Endodermal cell (in vitro differentiated cells): ENCODE measurements at regions not wholly inside any gene's neighbourhood (a gene's known extent, or its start where the extent isn't known, plus 50 kb on each side); places are given as distances from the start of the nearest gene placed in this dataset.
A peak's percentile ranks its signal among the peaks of the same experiment; 100 is the strongest.

Experiments
- DNase-seq: peaks from one replicate; pipeline ENCODE4 v3.0.0-alpha.2; 2017
- H3K27ac ChIP-seq: 2 replicates; pipeline ENCODE4 v1.5.1; 2013; ENCODE audit warnings: mild to moderate bottlenecking, low read depth, low read length, moderate library complexity
- H3K27me3 ChIP-seq: 2 replicates; pipeline ENCODE4 v1.6.1; 2013; ENCODE audit warnings: mild to moderate bottlenecking, low read length, moderate library complexity; ENCODE audit not compliant: insufficient read depth, control insufficient read depth, poor library complexity, severe bottlenecking
- H3K36me3 ChIP-seq: 2 replicates; pipeline ENCODE4 v1.7.0; 2013; ENCODE audit warnings: mild to moderate bottlenecking, low read length, moderate library complexity; ENCODE audit not compliant: control insufficient read depth, insufficient read depth
- H3K4me1 ChIP-seq: one replicate; pipeline ENCODE4 v1.7.0; 2013; ENCODE audit warnings: low read length; ENCODE audit not compliant: control insufficient read depth, insufficient read depth
- H3K4me3 ChIP-seq: 2 replicates; pipeline ENCODE4 v1.5.1; 2013; ENCODE audit warnings: mild to moderate bottlenecking, low read length, moderate library complexity
- H3K9ac ChIP-seq: 2 replicates; pipeline ENCODE4 v1.6.1; 2013; ENCODE audit warnings: mild to moderate bottlenecking, low read length, moderate library complexity; ENCODE audit not compliant: poor library complexity, severe bottlenecking; ENCODE audit errors: extremely low read depth
- H3K9me3 ChIP-seq: 2 replicates; pipeline ENCODE4 v1.6.1; 2013; ENCODE audit warnings: mild to moderate bottlenecking, low read length, moderate library complexity; ENCODE audit not compliant: control insufficient read depth
- H3K27ac Mint-ChIP-seq: 2 replicates; pipeline ENCODE4 v1.8.0; 2020; ENCODE audit warnings: mixed read lengths
- H3K27me3 Mint-ChIP-seq: 2 replicates; pipeline ENCODE4 v1.8.0; 2021; ENCODE audit warnings: mild to moderate bottlenecking, mixed read lengths; ENCODE audit not compliant: insufficient read depth
- H3K36me3 Mint-ChIP-seq: 2 replicates; pipeline ENCODE4 v1.8.0; 2020; ENCODE audit warnings: low read depth, mixed read lengths
- H3K4me1 Mint-ChIP-seq: 2 replicates; pipeline ENCODE4 v1.8.0; 2020; ENCODE audit warnings: mixed read lengths
- H3K4me3 Mint-ChIP-seq: 2 replicates; pipeline ENCODE4 v1.8.0; 2020; ENCODE audit warnings: mild to moderate bottlenecking, moderate library complexity, mixed read lengths
- H3K9me3 Mint-ChIP-seq: 2 replicates; pipeline ENCODE4 v1.8.0; 2020; ENCODE audit warnings: mild to moderate bottlenecking, mixed read lengths
- CTCF ChIP-seq: fragments of 200-600 bp; sonication (generic); conservative IDR thresholded peaks from 2 replicates; pipeline ENCODE4 v1.5.0; 2021; ENCODE audit warnings: antibody characterized with exemption, mild to moderate bottlenecking
- WGBS, 2 experiments: methylation state at CpG; one replicate each; pipeline versions ENCODE4 v1.1.5 to v1.1.7; 2013; ENCODE audit warnings: missing lambda C conversion rate in 2 of 2, mixed read lengths in 1 of 2; ENCODE audit not compliant: insufficient coverage in 1 of 2, insufficient read length in 1 of 2; 5-methylcytosine and 5-hydroxymethylcytosine counted together

GRCh38 chr11:92349486-92350156 is 125.0 kb downstream of the FAT3 start:
- Histone ChIP-seq H3K9me3 (no peaks in the 10 kb centered on the region), H3K27ac (no peak overlapping the region), H3K9ac (no peak overlapping the region), H3K36me3 (no peaks in the 10 kb centered on the region), H3K4me3 (no peak overlapping the region), H3K4me1 (peaks cover 3% of the 10 kb centered on the region), H3K27me3 (no peaks in the 10 kb centered on the region)
- no peaks in the 10 kb centered on the region for H3K36me3 Mint-ChIP-seq
- no peak overlapping the region for H3K4me3 Mint-ChIP-seq
- no peak overlapping the region for H3K27ac Mint-ChIP-seq
- 80 to 82% methylated on average over 3 to 4 of the region's 4 CpGs for WGBS, 2 experiments
- no peaks in the 10 kb centered on the region for H3K27me3 Mint-ChIP-seq
- DNase-seq, result peak; percentile 49
- peaks cover 12% of the 10 kb centered on the region for H3K4me1 Mint-ChIP-seq
- no peak for TF ChIP-seq CTCF
- no peaks in the 10 kb centered on the region for H3K9me3 Mint-ChIP-seq

GRCh38 chr11:92357344-92357743 is 132.7 kb downstream of the FAT3 start:
- H3K4me1 Mint-ChIP-seq, result peaks cover 7% of the 10 kb centered on the region
- TF ChIP-seq CTCF, result no peak
- no peak overlapping the region for H3K4me3 Mint-ChIP-seq
- no peak overlapping the region for H3K27ac ChIP-seq
- H3K27me3 Mint-ChIP-seq, result no peaks in the 10 kb centered on the region
- no peaks in the 10 kb centered on the region for H3K9me3 Mint-ChIP-seq
- no peak for DNase-seq
- no peak overlapping the region for H3K4me3 ChIP-seq
- H3K36me3 ChIP-seq, result no peaks in the 10 kb centered on the region
- no peaks in the 10 kb centered on the region for H3K36me3 Mint-ChIP-seq
- H3K9ac ChIP-seq, result no peak overlapping the region
- no peaks in the 10 kb centered on the region for H3K9me3 ChIP-seq
- H3K4me1 ChIP-seq, result no peaks in the 10 kb centered on the region
- no peaks in the 10 kb centered on the region for H3K27me3 ChIP-seq
- no peak overlapping the region for H3K27ac Mint-ChIP-seq

GRCh38 chr11:92357841-92358240 is 133.2 kb downstream of the FAT3 start:
- Histone ChIP-seq H3K4me1 (no peaks in the 10 kb centered on the region), H3K36me3 (no peaks in the 10 kb centered on the region), H3K27ac (no peak overlapping the region), H3K9me3 (no peaks in the 10 kb centered on the region), H3K4me3 (no peak overlapping the region), H3K9ac (no peak overlapping the region), H3K27me3 (no peaks in the 10 kb centered on the region)
- DNase-seq, result no peak
- no peak overlapping the region for H3K4me3 Mint-ChIP-seq
- H3K4me1 Mint-ChIP-seq, result peaks cover 7% of the 10 kb centered on the region
- no peaks in the 10 kb centered on the region for H3K36me3 Mint-ChIP-seq
- no peak overlapping the region for H3K27ac Mint-ChIP-seq
- 96 to 100% methylated on average over 1 of the region's 2 CpGs for WGBS, 2 experiments
- H3K9me3 Mint-ChIP-seq, result no peaks in the 10 kb centered on the region
- no peak for TF ChIP-seq CTCF
- no peaks in the 10 kb centered on the region for H3K27me3 Mint-ChIP-seq
